ENCODE measurements at regions not wholly inside any gene's neighbourhood (a gene's known extent, or its start where the extent isn't known, plus 50 kb on each side); places are given as distances from the start of the nearest gene placed in this dataset.

DNA sequence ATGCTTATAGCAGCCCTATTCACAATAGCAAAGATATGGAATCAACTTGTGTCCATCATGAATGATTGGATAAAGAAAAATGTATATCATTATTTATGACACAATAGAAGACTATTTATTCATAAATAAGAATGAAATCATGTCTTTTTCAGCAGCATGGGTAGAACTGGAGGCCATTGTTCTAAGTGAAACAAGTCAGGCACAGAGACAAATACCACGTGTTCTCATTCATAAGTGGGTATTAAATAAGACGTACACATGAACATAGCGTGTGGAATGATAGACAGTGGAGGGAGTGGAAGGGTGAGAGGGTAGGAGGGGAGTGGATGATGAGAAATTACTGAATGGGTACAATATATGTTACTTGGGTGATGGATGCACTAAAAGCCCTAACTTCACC is 762.4 kb downstream of the REEP3 start:
- H3K4me3 ChIP-seq (ENCODE audit: low read depth, low read length): no peak overlapping the region
- TF ChIP-seq, protein P1, sequence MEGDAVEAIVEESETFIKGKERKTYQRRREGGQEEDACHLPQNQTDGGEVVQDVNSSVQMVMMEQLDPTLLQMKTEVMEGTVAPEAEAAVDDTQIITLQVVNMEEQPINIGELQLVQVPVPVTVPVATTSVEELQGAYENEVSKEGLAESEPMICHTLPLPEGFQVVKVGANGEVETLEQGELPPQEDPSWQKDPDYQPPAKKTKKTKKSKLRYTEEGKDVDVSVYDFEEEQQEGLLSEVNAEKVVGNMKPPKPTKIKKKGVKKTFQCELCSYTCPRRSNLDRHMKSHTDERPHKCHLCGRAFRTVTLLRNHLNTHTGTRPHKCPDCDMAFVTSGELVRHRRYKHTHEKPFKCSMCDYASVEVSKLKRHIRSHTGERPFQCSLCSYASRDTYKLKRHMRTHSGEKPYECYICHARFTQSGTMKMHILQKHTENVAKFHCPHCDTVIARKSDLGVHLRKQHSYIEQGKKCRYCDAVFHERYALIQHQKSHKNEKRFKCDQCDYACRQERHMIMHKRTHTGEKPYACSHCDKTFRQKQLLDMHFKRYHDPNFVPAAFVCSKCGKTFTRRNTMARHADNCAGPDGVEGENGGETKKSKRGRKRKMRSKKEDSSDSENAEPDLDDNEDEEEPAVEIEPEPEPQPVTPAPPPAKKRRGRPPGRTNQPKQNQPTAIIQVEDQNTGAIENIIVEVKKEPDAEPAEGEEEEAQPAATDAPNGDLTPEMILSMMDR (IDR thresholded peaks at IDR 0.05; ENCODE audit: insufficient read depth, low read depth, low read length): no peak
- no peak for DNase-seq (ENCODE audit: low read depth)

- DNase-seq (ENCODE audit: low read depth): no peak
- no peak overlapping the region for H3K4me3 ChIP-seq (ENCODE audit: low read depth, low read length)
- TF ChIP-seq, protein P1 (IDR thresholded peaks at IDR 0.05; ENCODE audit: insufficient read depth, low read depth, low read length): no peak
Measured at GRCh38 chr10:64286533-64286932, 765.3 kb downstream of the REEP3 start.

DNA sequence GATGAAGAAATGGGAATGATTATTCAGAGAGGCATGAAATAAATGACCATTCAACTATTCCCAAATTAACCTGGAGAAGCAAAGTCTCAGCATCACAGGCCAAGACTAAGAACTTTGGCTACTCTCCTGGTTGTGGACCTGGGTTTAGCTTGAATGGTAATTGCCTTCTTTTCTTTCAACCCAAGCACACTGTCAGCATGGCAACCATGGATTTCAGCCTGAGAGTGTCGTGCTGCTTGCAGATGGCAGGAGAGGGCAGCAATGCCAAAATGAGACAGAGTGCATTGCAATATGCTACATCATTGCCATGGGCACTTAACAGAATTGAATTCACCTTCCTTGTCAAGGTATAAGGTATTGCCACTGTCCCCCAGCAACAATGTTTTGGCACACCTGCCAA is 767.2 kb downstream of the REEP3 start:
- H3K4me3 ChIP-seq (ENCODE audit: low read depth, low read length): no peak overlapping the region
- no peak for DNase-seq (ENCODE audit: low read depth)
- TF ChIP-seq, protein P1 (IDR thresholded peaks at IDR 0.05; ENCODE audit: insufficient read depth, low read depth, low read length): no peak

DNA sequence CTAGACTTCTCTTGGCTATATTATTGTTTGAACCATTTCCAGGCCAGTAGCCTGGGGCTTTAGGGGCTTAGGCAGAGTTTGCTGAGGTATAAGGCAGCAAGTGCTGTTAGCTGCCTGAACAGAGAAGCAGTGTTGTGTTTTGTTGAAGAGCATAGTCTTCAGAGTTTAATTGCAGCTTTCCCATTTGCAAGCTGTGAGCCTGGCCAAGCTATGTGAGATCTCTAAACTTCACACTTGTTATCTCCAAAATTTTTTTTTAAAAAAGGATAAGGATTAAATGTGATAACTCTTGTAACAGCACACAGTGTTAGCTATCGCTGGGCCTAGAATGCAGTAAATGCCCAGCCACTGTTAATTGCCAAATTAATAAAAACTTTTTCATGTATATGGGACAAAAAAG is 782.4 kb downstream of the REEP3 start:
- TF ChIP-seq, protein P1 (IDR thresholded peaks at IDR 0.05; ENCODE audit: insufficient read depth, low read depth, low read length): no peak
- no peak for DNase-seq (ENCODE audit: low read depth)
- no peak overlapping the region for H3K4me3 ChIP-seq (ENCODE audit: low read depth, low read length)

- TF ChIP-seq, protein P1 (IDR thresholded peaks at IDR 0.05; ENCODE audit: insufficient read depth, low read depth, low read length): no peak
- DNase-seq (ENCODE audit: low read depth): no peak
- H3K4me3 ChIP-seq (ENCODE audit: low read depth, low read length): no peak overlapping the region
Measured at GRCh38 chr10:64306729-64307327, 785.6 kb downstream of the REEP3 start.

DNA sequence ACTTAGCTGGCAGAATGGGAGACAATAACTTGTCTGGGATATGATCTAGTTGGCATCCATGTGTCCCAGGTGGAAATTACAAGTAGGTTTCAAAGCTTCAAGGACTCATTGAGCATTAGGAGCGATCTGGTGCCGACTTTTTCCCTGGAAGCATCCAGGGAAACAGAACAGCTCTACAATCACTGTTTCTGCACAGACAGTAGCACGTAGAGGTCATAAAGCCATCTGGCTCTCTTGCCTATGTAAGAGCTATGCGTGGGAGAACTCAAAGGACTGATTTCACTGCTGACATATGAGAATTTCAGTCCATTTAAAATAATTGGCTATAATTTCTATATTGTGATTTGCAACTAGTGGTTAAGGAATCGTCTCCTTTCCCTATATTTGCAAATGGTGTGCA is 791.7 kb downstream of the REEP3 start:
- TF ChIP-seq, protein P1 (IDR thresholded peaks at IDR 0.05; ENCODE audit: insufficient read depth, low read depth, low read length): no peak
- H3K4me3 ChIP-seq (ENCODE audit: low read depth, low read length): no peak overlapping the region
- DNase-seq (ENCODE audit: low read depth): no peak

DNA sequence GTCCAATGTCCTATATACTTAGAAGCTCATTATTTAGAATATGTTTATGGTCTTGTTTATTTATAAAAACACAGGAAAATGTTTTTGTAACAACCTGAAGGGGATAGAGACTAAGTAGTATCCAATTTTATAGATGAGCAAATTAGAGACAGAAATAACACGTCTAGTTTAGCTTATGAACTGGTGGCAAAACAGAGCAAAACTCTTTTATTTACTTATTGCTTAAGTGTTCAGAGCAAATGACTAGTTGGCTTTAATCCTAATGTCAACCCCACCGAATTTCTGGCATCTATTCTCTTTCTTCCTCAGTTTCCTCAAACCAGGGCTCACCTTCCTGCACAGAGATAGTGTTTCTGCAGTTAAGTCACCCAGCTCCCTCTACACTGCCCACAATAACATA is 792.8 kb downstream of the REEP3 start:
- TF ChIP-seq, protein P1 (IDR thresholded peaks at IDR 0.05; ENCODE audit: insufficient read depth, low read depth, low read length): no peak
- DNase-seq (ENCODE audit: low read depth): no peak
- H3K4me3 ChIP-seq (ENCODE audit: low read depth, low read length): no peak overlapping the region
